ENCODE measurements at regions not wholly inside any gene's neighbourhood (a gene's known extent, or its start where the extent isn't known, plus 50 kb on each side); places are given as distances from the start of the nearest gene placed in this dataset.
"Not testable (repeated sequence)": the region's sequence is repeated elsewhere in the genome, so short reads cannot be mapped to it uniquely, and the experiment has no call there.

- no peak for DNase-seq (ENCODE audit: extremely low read depth in 1 of 2, low read depth in 1 of 2)
Observed at GRCh38 chr5:144771802-144772201, 601.1 kb downstream of the KCTD16 start.

GRCh38 chr5:144742361-144742760 lies 571.7 kb downstream of the KCTD16 start:
- no peak for DNase-seq (ENCODE audit: extremely low read depth in 1 of 2, low read depth in 1 of 2)

GRCh38 chr5:144731786-144732185 lies 561.1 kb downstream of the KCTD16 start:
- no peak for DNase-seq (ENCODE audit: extremely low read depth in 1 of 2, low read depth in 1 of 2)

- DNase-seq (ENCODE audit: extremely low read depth in 1 of 2, low read depth in 1 of 2) = no peak
Observed at GRCh38 chr5:144712090-144712489, 541.4 kb downstream of the KCTD16 start.

GRCh38 chr5:144711172-144711571 lies 540.5 kb downstream of the KCTD16 start:
- DNase-seq (ENCODE audit: extremely low read depth in 1 of 2, low read depth in 1 of 2) = no peak

- no peak for DNase-seq (ENCODE audit: extremely low read depth in 1 of 2, low read depth in 1 of 2)
Observed at GRCh38 chr5:144710637-144711036, 540.0 kb downstream of the KCTD16 start.

- no peak for DNase-seq (ENCODE audit: extremely low read depth in 1 of 2, low read depth in 1 of 2)
Observed at GRCh38 chr5:144703776-144704175, 533.1 kb downstream of the KCTD16 start.

GRCh38 chr5:144698484-144698883 lies 527.8 kb downstream of the KCTD16 start:
- no peak for DNase-seq (ENCODE audit: extremely low read depth in 1 of 2, low read depth in 1 of 2)

- no peak for DNase-seq (ENCODE audit: extremely low read depth in 1 of 2, low read depth in 1 of 2)
Observed at GRCh38 chr5:144697847-144698262, 527.2 kb downstream of the KCTD16 start.

- no peak for DNase-seq (ENCODE audit: extremely low read depth in 1 of 2, low read depth in 1 of 2)
Observed at GRCh38 chr5:144691936-144692335, 521.3 kb downstream of the KCTD16 start.

GRCh38 chr5:144684899-144685298 lies 514.2 kb downstream of the KCTD16 start:
- DNase-seq (ENCODE audit: extremely low read depth in 1 of 2, low read depth in 1 of 2) = no peak

- DNase-seq (ENCODE audit: extremely low read depth in 1 of 2, low read depth in 1 of 2) = no peak
Observed at GRCh38 chr5:144680711-144681110, 510.0 kb downstream of the KCTD16 start.

GRCh38 chr5:144671066-144671465 lies 500.4 kb downstream of the KCTD16 start:
- no peak for DNase-seq (ENCODE audit: extremely low read depth in 1 of 2, low read depth in 1 of 2)

GRCh38 chr5:144659634-144660227 lies 489.1 kb downstream of the KCTD16 start:
- DNase-seq (ENCODE audit: extremely low read depth in 1 of 2, low read depth in 1 of 2) = no peak

GRCh38 chr5:144644317-144644716 lies 473.6 kb downstream of the KCTD16 start:
- DNase-seq (ENCODE audit: extremely low read depth in 1 of 2, low read depth in 1 of 2) = no peak

- no peak for DNase-seq (ENCODE audit: extremely low read depth in 1 of 2, low read depth in 1 of 2)
Observed at GRCh38 chr5:144638787-144639186, 468.1 kb downstream of the KCTD16 start.

GRCh38 chr5:144634138-144634537 lies 463.5 kb downstream of the KCTD16 start:
- no peak for DNase-seq (ENCODE audit: extremely low read depth in 1 of 2, low read depth in 1 of 2)

- no peak for DNase-seq (ENCODE audit: extremely low read depth in 1 of 2, low read depth in 1 of 2)
Observed at GRCh38 chr5:144598451-144599068, 427.9 kb downstream of the KCTD16 start.

GRCh38 chr5:144596517-144596916 lies 425.8 kb downstream of the KCTD16 start:
- DNase-seq (ENCODE audit: extremely low read depth in 1 of 2, low read depth in 1 of 2) = no peak

- no peak for DNase-seq (ENCODE audit: extremely low read depth in 1 of 2, low read depth in 1 of 2)
Observed at GRCh38 chr5:144594919-144595318, 424.2 kb downstream of the KCTD16 start.

- DNase-seq (ENCODE audit: extremely low read depth in 1 of 2, low read depth in 1 of 2) = not testable (repeated sequence)
Observed at GRCh38 chr5:144594234-144594633, 423.6 kb downstream of the KCTD16 start.

GRCh38 chr5:144585681-144586080 lies 415.0 kb downstream of the KCTD16 start:
- no peak for DNase-seq (ENCODE audit: extremely low read depth in 1 of 2, low read depth in 1 of 2)
